ENCODE measurements at regions not wholly inside any gene's neighbourhood (a gene's known extent, or its start where the extent isn't known, plus 50 kb on each side); places are given as distances from the start of the nearest gene placed in this dataset.
"Not testable (repeated sequence)": the region's sequence is repeated elsewhere in the genome, so short reads cannot be mapped to it uniquely, and the experiment has no call there.

GRCh38 chr15:75763635-75764600, 51.3 kb upstream of the CSPG4 start:
- DNase-seq, result not testable (repeated sequence)

GRCh38 chr15:75763137-75763611, 50.5 kb upstream of the CSPG4 start:
- no peak for DNase-seq
